ENCODE measurements at regions not wholly inside any gene's neighbourhood (a gene's known extent, or its start where the extent isn't known, plus 50 kb on each side); places are given as distances from the start of the nearest gene placed in this dataset.
A peak's percentile ranks its signal among the peaks of the same experiment; 100 is the strongest.
"Not testable (repeated sequence)": the region's sequence is repeated elsewhere in the genome, so short reads cannot be mapped to it uniquely, and the experiment has no call there.

GRCh38 chr4:77353724-77354315 is 196.8 kb downstream of the CCNG2 start:
- TF ChIP-seq CTCF (IDR thresholded peaks at IDR 0.05; ENCODE audit: low read depth, low read length, missing control alignments), result peak; percentile 23
- H3K4me3 ChIP-seq (replicated peaks; ENCODE audit: low read depth, low read length); DNase-seq (ENCODE audit: extremely low read depth, low read depth): not testable (repeated sequence)

- no peak overlapping the region for H3K4me3 ChIP-seq (replicated peaks; ENCODE audit: low read depth, low read length)
- DNase-seq (ENCODE audit: extremely low read depth, low read depth), result no peak
- TF ChIP-seq CTCF (IDR thresholded peaks at IDR 0.05; ENCODE audit: low read depth, low read length, missing control alignments), result no peak
These were observed 197.5 kb downstream of the CCNG2 start for GRCh38 chr4:77354550-77354949.

GRCh38 chr4:77355731-77356130 is 198.7 kb downstream of the CCNG2 start:
- TF ChIP-seq CTCF (IDR thresholded peaks at IDR 0.05; ENCODE audit: low read depth, low read length, missing control alignments), result no peak

GRCh38 chr4:77358315-77358928 is 201.4 kb downstream of the CCNG2 start:
- peak; percentile 60 for TF ChIP-seq CTCF (IDR thresholded peaks at IDR 0.05; ENCODE audit: low read depth, low read length, missing control alignments)
- H3K4me3 ChIP-seq (replicated peaks; ENCODE audit: low read depth, low read length), result no peak overlapping the region
- peak; percentile 14 for DNase-seq (ENCODE audit: extremely low read depth, low read depth)

More at GRCh38 chr4:77355731-77356130, 198.7 kb downstream of the CCNG2 start:
- DNase-seq (ENCODE audit: extremely low read depth, low read depth), result no peak
- no peak overlapping the region for H3K4me3 ChIP-seq (replicated peaks; ENCODE audit: low read depth, low read length)

GRCh38 chr4:77360451-77360850 is 203.4 kb downstream of the CCNG2 start:
- H3K4me3 ChIP-seq (replicated peaks; ENCODE audit: low read depth, low read length), result no peak overlapping the region
- no peak for DNase-seq (ENCODE audit: extremely low read depth, low read depth)
- no peak for TF ChIP-seq CTCF (IDR thresholded peaks at IDR 0.05; ENCODE audit: low read depth, low read length, missing control alignments)

GRCh38 chr4:77366876-77367275 is 209.9 kb downstream of the CCNG2 start:
- peak; percentile 26 for TF ChIP-seq CTCF (IDR thresholded peaks at IDR 0.05; ENCODE audit: low read depth, low read length, missing control alignments)
- H3K4me3 ChIP-seq (replicated peaks; ENCODE audit: low read depth, low read length); DNase-seq (ENCODE audit: extremely low read depth, low read depth): not testable (repeated sequence)

All from HFF-Myc (cell line).